ENCODE measurements at regions not wholly inside any gene's neighbourhood (a gene's known extent, or its start where the extent isn't known, plus 50 kb on each side); places are given as distances from the start of the nearest gene placed in this dataset.

DNA sequence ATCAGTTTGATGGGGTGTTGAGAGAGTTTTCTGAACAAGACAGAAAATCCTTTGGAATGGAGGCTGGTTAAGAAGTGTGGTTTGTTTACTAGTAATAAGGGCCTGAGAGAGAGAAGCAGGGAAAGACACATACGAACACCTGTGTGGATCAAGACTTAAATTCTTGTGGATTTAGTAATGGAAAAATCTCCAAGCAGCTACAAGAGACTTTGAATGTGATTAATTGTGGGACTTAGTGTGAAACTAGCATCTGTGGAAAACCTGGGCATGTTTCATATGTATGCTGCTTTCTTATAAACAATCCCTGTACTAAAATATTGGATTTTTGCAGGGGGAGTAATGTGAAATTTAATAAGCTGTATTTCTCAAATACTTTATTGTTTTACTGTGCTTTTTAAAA lies 399.1 kb downstream of the SI start:
- Histone ChIP-seq H3K4me1 (no peaks in the 10 kb centered on the region), H3K27ac (no peak overlapping the region), H3K36me3 (no peaks in the 10 kb centered on the region), H3K4me3 (no peak overlapping the region), H3K27me3 (no peaks in the 10 kb centered on the region), H3K9me3 (no peaks in the 10 kb centered on the region)
- WGBS, 2 donors: 75 to 78% methylated on average over 1 of the region's 1 CpG
- no peak for DNase-seq
- TF ChIP-seq EP300 (IDR thresholded peaks at IDR 0.05): no peak
- intact Hi-C loops (cut with DNase I): no loop called here

DNA sequence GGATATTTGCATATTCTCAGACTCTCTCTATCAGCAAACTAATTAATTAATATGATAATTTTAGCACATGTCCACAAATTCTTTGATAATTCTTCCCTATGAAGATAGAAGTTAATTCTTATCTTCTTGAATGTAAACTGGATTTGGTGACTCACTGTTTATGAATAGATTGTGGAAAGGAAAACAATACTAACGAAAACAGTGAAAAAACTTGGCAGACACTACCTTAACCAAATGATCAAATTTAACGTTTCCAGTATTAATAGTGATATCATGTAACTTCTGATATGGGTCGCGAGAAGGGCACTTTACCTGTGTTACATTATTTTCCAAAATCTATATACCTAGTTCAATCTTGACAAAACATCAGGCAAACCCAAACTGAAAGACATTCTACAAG lies 401.0 kb downstream of the SI start:
- Histone ChIP-seq H3K4me3 (no peak overlapping the region), H3K4me1 (no peaks in the 10 kb centered on the region), H3K27ac (no peak overlapping the region), H3K36me3 (no peaks in the 10 kb centered on the region), H3K27me3 (no peaks in the 10 kb centered on the region), H3K9me3 (no peaks in the 10 kb centered on the region)
- TF ChIP-seq, protein P1, sequence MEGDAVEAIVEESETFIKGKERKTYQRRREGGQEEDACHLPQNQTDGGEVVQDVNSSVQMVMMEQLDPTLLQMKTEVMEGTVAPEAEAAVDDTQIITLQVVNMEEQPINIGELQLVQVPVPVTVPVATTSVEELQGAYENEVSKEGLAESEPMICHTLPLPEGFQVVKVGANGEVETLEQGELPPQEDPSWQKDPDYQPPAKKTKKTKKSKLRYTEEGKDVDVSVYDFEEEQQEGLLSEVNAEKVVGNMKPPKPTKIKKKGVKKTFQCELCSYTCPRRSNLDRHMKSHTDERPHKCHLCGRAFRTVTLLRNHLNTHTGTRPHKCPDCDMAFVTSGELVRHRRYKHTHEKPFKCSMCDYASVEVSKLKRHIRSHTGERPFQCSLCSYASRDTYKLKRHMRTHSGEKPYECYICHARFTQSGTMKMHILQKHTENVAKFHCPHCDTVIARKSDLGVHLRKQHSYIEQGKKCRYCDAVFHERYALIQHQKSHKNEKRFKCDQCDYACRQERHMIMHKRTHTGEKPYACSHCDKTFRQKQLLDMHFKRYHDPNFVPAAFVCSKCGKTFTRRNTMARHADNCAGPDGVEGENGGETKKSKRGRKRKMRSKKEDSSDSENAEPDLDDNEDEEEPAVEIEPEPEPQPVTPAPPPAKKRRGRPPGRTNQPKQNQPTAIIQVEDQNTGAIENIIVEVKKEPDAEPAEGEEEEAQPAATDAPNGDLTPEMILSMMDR (IDR thresholded peaks at IDR 0.05): no peak
- TF ChIP-seq POLR2A (IDR thresholded peaks at IDR 0.05) (no peak), POLR2AphosphoS5 (IDR thresholded peaks at IDR 0.05) (no peak), EP300 (IDR thresholded peaks at IDR 0.05) (no peak)
- no peak for DNase-seq
- 74 to 79% methylated on average over 4 of the region's 4 CpGs for WGBS, 2 donors
- intact Hi-C loops (cut with DNase I): no loop called here

GRCh38 chr3:164673738-164674137 lies 404.6 kb downstream of the SI start:
- H3K36me3 ChIP-seq: no peaks in the 10 kb centered on the region
- no peak overlapping the region for H3K4me3 ChIP-seq
- WGBS, 2 donors: 90 to 91% methylated on average over 2 of the region's 2 CpGs
- no peaks in the 10 kb centered on the region for H3K27me3 ChIP-seq
- intact Hi-C loops (cut with DNase I): no loop called here
- TF ChIP-seq, protein P1 (IDR thresholded peaks at IDR 0.05): no peak
- no peak for TF ChIP-seq POLR2AphosphoS5 (IDR thresholded peaks at IDR 0.05)
- no peak for TF ChIP-seq POLR2A (IDR thresholded peaks at IDR 0.05)
- DNase-seq: no peak
- no peaks in the 10 kb centered on the region for H3K4me1 ChIP-seq
- H3K9me3 ChIP-seq: no peaks in the 10 kb centered on the region
- H3K27ac ChIP-seq: no peak overlapping the region

- no peak for DNase-seq
- intact Hi-C loops (cut with DNase I): no loop called here
- Histone ChIP-seq H3K27me3 (no peaks in the 10 kb centered on the region), H3K4me1 (peaks cover 0 to 8% (median 0%) of the 10 kb centered on the region in 4 donors), H3K9me3 (peaks cover 0 to 1% (median 0%) of the 10 kb centered on the region in 4 donors), H3K36me3 (no peaks in the 10 kb centered on the region), H3K4me3 (no peak overlapping the region), H3K27ac (no peak overlapping the region)
- WGBS, 2 donors: 90 to 91% methylated on average over 1 of the region's 1 CpG
- TF ChIP-seq POLR2A (IDR thresholded peaks at IDR 0.05): no peak
- TF ChIP-seq, protein P1 (IDR thresholded peaks at IDR 0.05): no peak
- no peak for TF ChIP-seq POLR2AphosphoS5 (IDR thresholded peaks at IDR 0.05)
- no peak for TF ChIP-seq EP300 (IDR thresholded peaks at IDR 0.05)
Measured at GRCh38 chr3:164658125-164658524, 420.2 kb downstream of the SI start.

- H3K27me3 ChIP-seq: no peaks in the 10 kb centered on the region
- H3K27ac ChIP-seq: no peak overlapping the region
- no peak overlapping the region for H3K4me3 ChIP-seq
- WGBS, 2 donors: 84 to 89% methylated on average over 3 of the region's 3 CpGs
- no peak for DNase-seq
- intact Hi-C loops (cut with DNase I): no loop called here
- H3K9me3 ChIP-seq: peaks cover 0 to 1% (median 0%) of the 10 kb centered on the region in 4 donors
- no peak for TF ChIP-seq POLR2A (IDR thresholded peaks at IDR 0.05)
- no peaks in the 10 kb centered on the region for H3K36me3 ChIP-seq
- peaks cover 0 to 8% (median 0%) of the 10 kb centered on the region in 4 donors for H3K4me1 ChIP-seq
Measured at GRCh38 chr3:164657631-164658030, 420.7 kb downstream of the SI start.

DNA sequence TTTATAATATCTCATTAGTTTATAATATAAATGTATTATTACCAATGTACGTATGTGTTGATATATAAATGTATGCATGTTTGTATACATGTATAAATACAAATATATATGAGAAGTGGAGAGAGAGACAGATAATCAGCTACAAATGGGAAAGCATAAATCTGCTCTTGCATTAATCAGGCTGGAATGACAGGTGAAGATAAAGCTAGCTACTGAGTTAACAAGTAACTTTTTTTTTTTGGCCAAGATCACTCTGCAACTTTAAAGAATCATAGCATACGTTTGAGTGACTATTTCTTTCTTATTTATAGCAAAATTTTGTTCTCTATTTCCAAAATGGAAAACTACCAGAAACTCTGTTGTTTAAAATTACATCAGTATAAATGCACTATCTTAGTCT lies 422.8 kb downstream of the SI start:
- H3K4me1 ChIP-seq: peaks cover 0 to 8% (median 0%) of the 10 kb centered on the region in 4 donors
- H3K9me3 ChIP-seq: peaks cover 0 to 1% (median 0%) of the 10 kb centered on the region in 4 donors
- TF ChIP-seq, protein P1 (IDR thresholded peaks at IDR 0.05): no peak
- TF ChIP-seq EP300 (IDR thresholded peaks at IDR 0.05) (no peak), POLR2AphosphoS5 (IDR thresholded peaks at IDR 0.05) (no peak), POLR2A (IDR thresholded peaks at IDR 0.05) (no peak)
- H3K27ac ChIP-seq: no peak overlapping the region
- 66 to 68% methylated on average over 2 of the region's 2 CpGs for WGBS, 2 donors
- no peak overlapping the region for H3K4me3 ChIP-seq
- H3K36me3 ChIP-seq: no peaks in the 10 kb centered on the region
- intact Hi-C loops (cut with DNase I): no loop called here
- DNase-seq: no peak
- H3K27me3 ChIP-seq: no peaks in the 10 kb centered on the region
